Breast epithelium (tissue), 3 donors: ENCODE measurements at regions not wholly inside any gene's neighbourhood (a gene's known extent, or its start where the extent isn't known, plus 50 kb on each side); places are given as distances from the start of the nearest gene placed in this dataset.

Experiments
- POLR2A ChIP-seq: fragments of 450-650 bp; IDR thresholded peaks from one replicate; pipeline ENCODE4 v1.6.1; 2016; ENCODE audit warnings: antibody characterized with exemption, mild to moderate bottlenecking, moderate library complexity
- POLR2AphosphoS5 ChIP-seq, 3 donors: sonication (generic); formaldehyde crosslinking; IDR thresholded peaks; one replicate each; pipeline ENCODE4 v1.6.1; 2017; ENCODE audit warnings: antibody characterized with exemption in 3 of 3
- TF ChIP-seq, protein P1 (sequence below), 3 donors: fragments of 450-650 bp; IDR thresholded peaks; one replicate each; pipeline ENCODE4 v1.5.1; 2016 to 2017; ENCODE audit warnings: antibody characterized with exemption in 3 of 3, mild to moderate bottlenecking in 3 of 3, moderate library complexity in 3 of 3

DNA sequence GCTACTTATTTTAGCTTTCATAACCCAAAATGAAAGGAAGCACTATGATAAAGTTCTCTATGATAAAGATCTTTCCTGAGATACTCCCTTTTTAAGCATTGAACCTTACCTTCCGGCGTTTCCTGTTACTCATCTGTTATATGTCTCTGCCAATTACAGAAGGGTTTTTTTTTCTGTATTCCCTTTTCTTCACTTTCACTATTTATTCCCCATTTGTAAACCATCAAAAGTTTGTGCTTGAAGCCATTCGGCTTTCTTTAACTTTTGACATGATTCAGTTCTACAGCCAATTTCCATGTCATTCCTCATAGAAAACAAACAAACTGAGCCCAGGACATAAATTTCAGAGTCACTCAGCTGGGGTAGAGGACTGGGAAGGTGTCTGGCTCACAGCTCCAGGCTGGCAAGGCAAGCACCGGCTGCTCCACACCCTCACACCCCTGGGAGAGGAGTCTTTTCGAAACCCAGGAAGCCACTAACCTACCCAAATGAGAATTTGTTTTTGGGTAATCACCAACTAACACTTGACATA lies 429.4 kb upstream of the TRIB2 start:
- no peak for TF ChIP-seq POLR2AphosphoS5 (IDR thresholded peaks at IDR 0.05)
- TF ChIP-seq, protein P1, sequence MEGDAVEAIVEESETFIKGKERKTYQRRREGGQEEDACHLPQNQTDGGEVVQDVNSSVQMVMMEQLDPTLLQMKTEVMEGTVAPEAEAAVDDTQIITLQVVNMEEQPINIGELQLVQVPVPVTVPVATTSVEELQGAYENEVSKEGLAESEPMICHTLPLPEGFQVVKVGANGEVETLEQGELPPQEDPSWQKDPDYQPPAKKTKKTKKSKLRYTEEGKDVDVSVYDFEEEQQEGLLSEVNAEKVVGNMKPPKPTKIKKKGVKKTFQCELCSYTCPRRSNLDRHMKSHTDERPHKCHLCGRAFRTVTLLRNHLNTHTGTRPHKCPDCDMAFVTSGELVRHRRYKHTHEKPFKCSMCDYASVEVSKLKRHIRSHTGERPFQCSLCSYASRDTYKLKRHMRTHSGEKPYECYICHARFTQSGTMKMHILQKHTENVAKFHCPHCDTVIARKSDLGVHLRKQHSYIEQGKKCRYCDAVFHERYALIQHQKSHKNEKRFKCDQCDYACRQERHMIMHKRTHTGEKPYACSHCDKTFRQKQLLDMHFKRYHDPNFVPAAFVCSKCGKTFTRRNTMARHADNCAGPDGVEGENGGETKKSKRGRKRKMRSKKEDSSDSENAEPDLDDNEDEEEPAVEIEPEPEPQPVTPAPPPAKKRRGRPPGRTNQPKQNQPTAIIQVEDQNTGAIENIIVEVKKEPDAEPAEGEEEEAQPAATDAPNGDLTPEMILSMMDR (IDR thresholded peaks at IDR 0.05) = no peak
- no peak for TF ChIP-seq POLR2A
